ENCODE measurements at regions not wholly inside any gene's neighbourhood (a gene's known extent, or its start where the extent isn't known, plus 50 kb on each side); places are given as distances from the start of the nearest gene placed in this dataset.

DNA sequence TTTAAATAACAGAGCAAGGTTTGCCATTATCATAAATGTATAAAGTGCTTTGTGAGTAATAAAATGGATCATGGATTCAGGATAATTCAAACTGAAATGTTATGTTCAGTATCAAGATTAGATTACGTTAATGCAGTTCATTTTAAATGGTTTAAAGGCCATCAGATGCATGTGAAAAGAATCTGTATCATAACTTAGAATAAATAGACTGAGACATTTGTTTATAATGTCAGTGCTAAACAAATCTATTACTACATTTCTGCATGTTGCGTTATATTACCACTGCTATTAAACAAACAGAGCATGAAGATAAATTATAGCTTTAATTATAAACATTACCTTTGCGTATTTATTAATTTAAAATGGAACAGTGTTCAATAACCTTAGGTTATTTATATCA, 160.2 kb downstream of the TOX3 start:
- TF ChIP-seq, protein P1, sequence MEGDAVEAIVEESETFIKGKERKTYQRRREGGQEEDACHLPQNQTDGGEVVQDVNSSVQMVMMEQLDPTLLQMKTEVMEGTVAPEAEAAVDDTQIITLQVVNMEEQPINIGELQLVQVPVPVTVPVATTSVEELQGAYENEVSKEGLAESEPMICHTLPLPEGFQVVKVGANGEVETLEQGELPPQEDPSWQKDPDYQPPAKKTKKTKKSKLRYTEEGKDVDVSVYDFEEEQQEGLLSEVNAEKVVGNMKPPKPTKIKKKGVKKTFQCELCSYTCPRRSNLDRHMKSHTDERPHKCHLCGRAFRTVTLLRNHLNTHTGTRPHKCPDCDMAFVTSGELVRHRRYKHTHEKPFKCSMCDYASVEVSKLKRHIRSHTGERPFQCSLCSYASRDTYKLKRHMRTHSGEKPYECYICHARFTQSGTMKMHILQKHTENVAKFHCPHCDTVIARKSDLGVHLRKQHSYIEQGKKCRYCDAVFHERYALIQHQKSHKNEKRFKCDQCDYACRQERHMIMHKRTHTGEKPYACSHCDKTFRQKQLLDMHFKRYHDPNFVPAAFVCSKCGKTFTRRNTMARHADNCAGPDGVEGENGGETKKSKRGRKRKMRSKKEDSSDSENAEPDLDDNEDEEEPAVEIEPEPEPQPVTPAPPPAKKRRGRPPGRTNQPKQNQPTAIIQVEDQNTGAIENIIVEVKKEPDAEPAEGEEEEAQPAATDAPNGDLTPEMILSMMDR (IDR thresholded peaks at IDR 0.05) = no peak
- ATAC-seq (ENCODE audit: low FRiP score) = no peak
- no peak for DNase-seq (ENCODE audit: low spot score)

DNA sequence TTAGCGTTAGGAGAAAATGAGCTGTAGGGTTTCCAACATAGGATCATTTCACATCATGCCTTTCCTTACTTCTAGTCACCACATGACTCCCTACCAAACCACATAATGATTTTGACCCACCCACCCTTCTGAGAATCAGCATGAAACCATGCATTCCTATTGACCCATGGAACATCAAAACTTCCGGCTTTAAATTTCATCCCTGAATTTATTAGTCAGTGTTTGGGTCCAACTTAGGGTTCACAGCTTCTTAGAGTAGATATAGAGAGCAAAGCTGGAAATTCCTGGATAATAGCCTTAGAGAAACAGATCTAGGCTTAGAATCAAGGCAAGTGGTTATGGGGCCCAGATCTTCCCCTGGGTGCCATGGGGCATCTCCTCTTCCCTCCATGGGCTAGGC, 162.6 kb downstream of the TOX3 start:
- TF ChIP-seq, protein P1 (IDR thresholded peaks at IDR 0.05) = no peak
- DNase-seq (ENCODE audit: low spot score) (no peak), ATAC-seq (ENCODE audit: low FRiP score) (no peak)

DNA sequence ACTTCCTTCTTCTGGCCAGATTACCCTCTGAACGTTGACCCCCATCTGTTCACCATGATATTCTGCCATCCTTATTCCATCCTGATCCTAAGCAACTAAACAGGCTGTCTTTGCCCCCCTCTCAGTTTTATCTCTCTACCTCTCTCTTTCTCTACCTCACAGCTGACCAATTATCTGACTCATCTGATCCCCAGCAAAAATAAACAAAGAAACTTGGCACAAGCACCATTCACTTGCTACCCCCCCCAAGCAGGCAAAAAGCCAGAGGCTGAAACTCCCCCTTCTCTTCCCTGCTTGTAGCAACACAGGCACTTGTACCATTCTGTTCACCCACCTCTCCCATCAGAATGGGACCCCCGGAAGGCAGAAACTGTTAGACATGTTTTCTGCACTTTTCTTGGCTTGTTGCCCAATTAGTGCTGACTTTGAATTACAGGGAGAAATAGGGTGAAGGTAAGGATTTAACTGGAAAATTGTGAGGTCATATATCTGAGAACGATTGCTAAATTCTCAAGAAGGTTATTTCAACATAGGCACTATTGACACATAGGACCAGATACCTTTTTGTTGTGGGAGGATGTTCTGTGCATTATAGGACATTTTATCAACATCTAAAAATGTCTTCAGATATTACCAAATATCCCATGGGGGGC, 163.2 kb downstream of the TOX3 start:
- ATAC-seq (ENCODE audit: low FRiP score) (no peak), DNase-seq (ENCODE audit: low spot score) (no peak)
- TF ChIP-seq, protein P1 (IDR thresholded peaks at IDR 0.05) = no peak

DNA sequence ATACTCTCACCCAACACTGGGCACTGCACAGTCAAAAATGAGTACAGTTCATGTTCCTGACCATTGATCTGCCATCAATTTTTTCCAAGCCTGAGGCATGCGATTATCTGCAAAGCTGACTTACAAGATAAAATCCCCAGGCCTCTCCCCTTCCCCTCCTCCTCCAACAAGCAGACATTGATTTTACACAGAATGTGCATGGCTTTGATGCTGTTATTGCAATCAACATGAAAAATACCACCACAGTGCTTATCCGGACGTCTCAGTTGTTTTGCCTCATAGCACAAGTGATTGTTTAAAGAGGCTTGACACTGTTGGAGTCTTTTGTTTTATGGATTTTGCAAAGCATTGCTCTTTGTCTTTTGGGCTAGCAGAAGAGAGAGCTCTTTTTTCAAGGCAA, 163.8 kb downstream of the TOX3 start:
- no peak for DNase-seq (ENCODE audit: low spot score)
- TF ChIP-seq, protein P1 (IDR thresholded peaks at IDR 0.05) = no peak
- ATAC-seq (ENCODE audit: low FRiP score) = no peak

DNA sequence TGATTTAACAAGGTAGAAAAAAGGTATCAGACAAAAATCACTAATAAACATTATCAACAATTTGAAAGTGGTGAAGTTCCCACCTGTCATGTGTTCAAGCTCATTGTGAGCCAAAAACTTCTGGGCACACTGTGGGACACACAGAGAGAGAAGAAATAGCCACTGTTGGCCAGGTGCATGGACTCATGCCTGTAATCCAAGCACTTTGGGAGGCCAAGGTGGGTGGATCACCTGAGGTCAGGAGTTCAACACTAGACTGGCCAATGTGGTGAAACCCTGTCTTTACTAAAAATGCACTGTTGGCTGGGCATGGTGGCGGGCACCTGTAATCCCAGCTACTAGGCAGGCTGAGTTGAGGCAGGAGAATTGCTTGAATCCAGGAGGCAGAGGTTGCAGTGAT, 167.4 kb downstream of the TOX3 start:
- TF ChIP-seq, protein P1 (IDR thresholded peaks at IDR 0.05) = no peak
- no peak for DNase-seq (ENCODE audit: low spot score)
- no peak for ATAC-seq (ENCODE audit: low FRiP score)

DNA sequence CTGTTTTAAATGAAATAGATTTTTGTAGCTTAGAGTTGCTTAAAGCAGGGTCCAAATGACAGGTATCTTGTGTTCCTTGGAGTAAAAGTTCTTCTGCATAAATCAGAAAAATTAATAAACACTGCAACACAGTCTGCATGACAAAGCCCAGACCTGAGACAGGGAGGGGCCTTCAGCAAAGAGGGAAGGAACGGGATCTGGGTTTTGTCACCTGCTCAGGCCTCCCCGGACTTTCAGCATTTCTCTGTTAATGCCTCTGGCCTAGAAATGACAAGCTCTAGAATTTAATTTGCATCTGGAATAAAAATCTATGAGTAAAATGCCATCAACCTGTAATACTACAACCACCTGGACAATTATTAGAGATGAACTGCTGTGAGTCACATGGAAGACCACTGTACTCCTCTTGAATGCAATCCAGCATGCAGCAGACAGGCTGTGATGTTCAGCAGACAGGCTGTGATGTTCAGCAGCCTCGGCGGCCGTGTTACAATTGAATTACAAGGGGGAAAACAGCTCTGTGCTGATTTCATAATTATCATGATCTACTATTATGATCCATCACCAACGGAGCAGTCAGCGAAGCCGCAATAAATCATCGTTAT, 170.2 kb downstream of the TOX3 start:
- DNase-seq (ENCODE audit: low spot score) (no peak), ATAC-seq (ENCODE audit: low FRiP score) (no peak)
- TF ChIP-seq, protein P1 (IDR thresholded peaks at IDR 0.05) = no peak

DNA sequence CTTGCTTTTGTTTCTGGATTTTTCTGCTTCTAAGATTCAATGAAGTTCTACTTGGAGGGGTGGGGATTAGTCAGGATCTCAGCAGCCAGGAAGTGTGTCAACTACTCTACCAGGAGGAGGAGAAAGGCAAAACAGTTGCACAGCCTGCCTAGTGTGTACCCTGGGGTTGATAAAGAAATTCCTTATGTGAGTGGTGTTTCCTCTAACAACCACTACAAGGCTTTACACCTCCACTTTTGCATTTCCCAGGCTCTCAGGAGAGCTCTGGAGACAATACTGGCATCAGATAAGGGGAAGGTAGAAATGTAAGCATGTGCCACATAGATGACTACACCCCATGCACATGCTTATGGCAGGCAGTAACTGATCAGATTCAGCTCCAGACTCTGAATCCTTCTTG, 174.6 kb downstream of the TOX3 start:
- TF ChIP-seq, protein P1 (IDR thresholded peaks at IDR 0.05) = no peak
- ATAC-seq (ENCODE audit: low FRiP score) (no peak), DNase-seq (ENCODE audit: low spot score) (no peak)

Measured in omental fat pad (tissue), 3 donors.